HL-60 (cell line): ENCODE measurements at regions not wholly inside any gene's neighbourhood (a gene's known extent, or its start where the extent isn't known, plus 50 kb on each side); places are given as distances from the start of the nearest gene placed in this dataset.

Experiments
- CTCF ChIP-seq: IDR thresholded peaks from one replicate; pipeline ENCODE4 v1.5.1; 2011; ENCODE audit warnings: low read length, control low read depth, inconsistent platforms; ENCODE audit not compliant: insufficient read depth
- GABPA ChIP-seq: IDR thresholded peaks from 2 replicates; pipeline ENCODE4 v1.6.1; 2012; ENCODE audit warnings: low read depth
- REST ChIP-seq: IDR thresholded peaks from 2 replicates; pipeline ENCODE4 v1.6.1; 2012; ENCODE audit warnings: low read depth; ENCODE audit not compliant: insufficient replicate concordance

DNA sequence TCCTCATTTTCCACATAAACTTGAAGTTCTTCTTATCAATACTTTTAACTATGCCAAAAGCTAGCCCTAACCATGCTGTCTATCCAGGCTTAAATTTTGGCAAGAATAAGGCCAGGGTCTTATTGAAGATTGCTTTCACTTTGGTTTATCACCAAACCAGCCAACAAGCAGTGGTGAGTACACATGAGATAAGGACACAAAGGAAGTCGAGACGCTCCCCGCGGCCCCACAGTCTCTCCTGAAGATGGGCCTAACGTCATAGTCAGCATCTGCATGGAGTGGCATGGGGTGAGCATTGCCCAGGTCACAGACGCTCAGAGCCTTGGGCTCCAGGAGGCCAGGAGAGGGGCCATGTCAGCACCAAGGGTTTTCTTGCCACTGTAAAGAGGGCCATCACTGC lies 80.3 kb downstream of the ATPSCKMT start:
- no peak for TF ChIP-seq CTCF
- no peak for TF ChIP-seq GABPA
- no peak for TF ChIP-seq REST
